H1 (cell line): ENCODE measurements at regions not wholly inside any gene's neighbourhood (a gene's known extent, or its start where the extent isn't known, plus 50 kb on each side); places are given as distances from the start of the nearest gene placed in this dataset.

ENCODE experiments used
- CHD7 ChIP-seq: fragments of 300-600 bp; sonication (generic); IDR thresholded peaks from 2 replicates; pipeline ENCODE4 v1.7.1; 2012; ENCODE audit warnings: low read length, moderate library complexity, mild to moderate bottlenecking, inconsistent platforms; ENCODE audit not compliant: insufficient replicate concordance

GRCh38 chr1:192954705-192955265 is 104.4 kb downstream of the UCHL5 start (continued):
- no peak for TF ChIP-seq CHD7
